Lower leg skin (tissue), 4 donors: ENCODE measurements at regions not wholly inside any gene's neighbourhood (a gene's known extent, or its start where the extent isn't known, plus 50 kb on each side); places are given as distances from the start of the nearest gene placed in this dataset.
"Not testable (repeated sequence)": the region's sequence is repeated elsewhere in the genome, so short reads cannot be mapped to it uniquely, and the experiment has no call there.

Source experiments
- DNase-seq, 2 donors: peaks; one replicate each; pipeline ENCODE4 v3.0.0-alpha.2; 2019; ENCODE audit warnings: low spot score in 2 of 2
- H3K4me3 ChIP-seq: fragments of 200-600 bp; sonication (generic); 2 replicates; pipeline ENCODE4 v1.5.1; 2017; ENCODE audit warnings: mild to moderate bottlenecking, low read depth; ENCODE audit not compliant: poor library complexity, severe bottlenecking
- CTCF ChIP-seq, 3 donors: fragments of 450-650 bp; IDR thresholded peaks; one replicate each; pipeline ENCODE4 v1.5.1; 2016; ENCODE audit warnings: antibody characterized with exemption in 3 of 3, mild to moderate bottlenecking in 3 of 3, moderate library complexity in 2 of 3
- POLR2A ChIP-seq, 2 donors: fragments of 450-650 bp; IDR thresholded peaks; one replicate each; pipeline ENCODE4 v1.6.1; 2016 to 2017; ENCODE audit warnings: antibody characterized with exemption in 2 of 2, mild to moderate bottlenecking in 1 of 2, moderate library complexity in 1 of 2
- WGBS, 2 donors: methylation state at CpG; one replicate each; pipeline ENCODE4 v1.1.5; 2018; 5-methylcytosine and 5-hydroxymethylcytosine counted together
- intact Hi-C: fragments of 100-400 bp; cut with DNase I; formaldehyde crosslinking; loops from one replicate; pipeline ENCODE4 v1.15.0; 2023; ENCODE audit warnings: low total_unique reads

DNA sequence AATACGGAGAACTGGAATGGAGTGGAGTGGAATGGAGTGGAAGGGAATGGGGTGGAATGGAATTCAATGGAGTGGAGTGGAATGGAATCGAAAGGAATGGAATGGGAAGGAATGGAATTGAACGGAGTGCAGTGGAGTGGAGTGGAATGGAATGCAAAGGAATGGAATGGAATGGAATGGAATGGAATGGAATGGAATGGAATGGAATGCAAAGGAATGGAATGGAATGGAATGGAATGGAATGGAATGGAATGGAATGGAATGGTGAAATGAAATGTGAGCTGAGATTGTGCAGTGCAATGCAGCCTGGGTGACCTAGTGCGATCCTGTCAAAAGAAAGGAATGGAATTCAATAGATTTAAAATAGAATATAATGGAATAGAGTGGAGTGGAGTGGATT is 357.3 kb upstream of the WSB1 start:
- DNase-seq, intact Hi-C loops: not testable (repeated sequence)

DNA sequence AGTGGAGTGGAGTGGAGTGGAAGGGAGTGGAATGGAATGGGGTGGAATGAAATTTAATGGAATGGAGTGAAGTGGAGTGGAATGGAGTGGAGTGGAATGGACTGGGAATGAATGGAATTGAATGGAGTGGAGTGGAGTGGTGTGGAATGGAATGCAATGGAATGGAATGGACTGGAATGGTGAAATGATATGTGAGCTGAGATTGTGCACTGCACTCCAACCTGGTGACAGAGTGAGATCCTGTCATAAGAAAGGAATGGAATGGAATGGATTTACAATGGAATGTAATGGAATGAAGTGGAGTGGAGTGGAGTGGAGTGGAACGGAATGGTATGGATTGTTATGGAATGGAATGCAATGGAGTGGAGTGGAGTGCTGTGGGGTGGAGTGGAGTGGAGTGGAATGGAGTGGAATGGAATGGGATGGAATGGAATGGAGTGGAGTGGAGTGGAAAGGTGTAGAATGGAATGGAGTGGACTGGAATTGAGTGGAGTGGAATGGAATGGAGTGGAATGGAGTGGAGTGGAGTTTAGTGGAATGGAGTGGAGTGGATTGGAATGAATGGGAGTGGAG is 356.1 kb upstream of the WSB1 start:
- DNase-seq, H3K4me3 ChIP-seq, intact Hi-C loops: not testable (repeated sequence)
- WGBS, 2 donors = 12 to 30% methylated on average over 1 of the region's 1 CpG

More for the DNA sequence above, 357.3 kb upstream of the WSB1 start:
- WGBS, 2 donors = 78% methylated on average over 4 of the region's 4 CpGs
- not testable (repeated sequence) for H3K4me3 ChIP-seq

DNA sequence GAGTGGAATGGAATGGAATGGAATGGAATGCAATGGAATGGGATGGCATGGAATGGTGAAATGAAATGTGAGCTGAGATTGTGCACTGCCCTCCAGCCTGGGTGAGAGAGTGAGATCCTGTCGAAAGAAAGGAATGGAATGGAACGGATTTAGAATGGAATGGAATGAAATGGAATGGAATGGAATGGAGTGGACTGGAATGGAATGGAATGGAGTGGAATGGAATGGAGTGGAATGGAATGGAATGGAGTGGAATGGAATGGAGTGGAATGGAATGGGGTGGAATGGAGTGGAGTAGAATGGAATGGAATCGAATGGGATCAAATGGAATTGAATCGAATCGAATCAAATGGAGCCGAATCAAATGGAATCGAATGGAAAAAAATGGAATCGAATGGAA is 354.2 kb upstream of the WSB1 start:
- intact Hi-C loops, H3K4me3 ChIP-seq, DNase-seq: not testable (repeated sequence)
- WGBS, 2 donors = 75 to 84% methylated on average over 8 of the region's 8 CpGs

DNA sequence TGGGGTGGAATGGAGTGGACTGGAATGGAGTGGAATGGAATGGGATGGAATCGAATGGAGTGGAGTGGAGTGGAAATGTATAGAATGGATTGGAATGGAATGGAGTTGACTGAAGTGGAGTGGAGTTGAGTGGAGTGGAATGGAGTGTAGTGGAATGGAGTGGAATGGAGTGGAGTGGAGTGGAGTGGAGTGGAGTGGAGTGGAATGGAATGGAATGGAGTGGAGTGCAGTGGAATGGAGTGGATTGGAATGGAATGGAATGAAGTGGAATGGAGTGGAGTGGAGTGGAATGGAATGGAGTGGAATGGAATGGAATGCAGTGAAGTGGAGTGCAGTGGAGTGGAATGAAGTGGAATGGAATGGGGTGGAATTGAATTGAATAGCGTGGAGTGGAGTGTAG is 353.3 kb upstream of the WSB1 start:
- intact Hi-C loops, DNase-seq, H3K4me3 ChIP-seq: not testable (repeated sequence)
- WGBS, 2 donors = 42 to 44% methylated on average over 2 of the region's 2 CpGs

DNA sequence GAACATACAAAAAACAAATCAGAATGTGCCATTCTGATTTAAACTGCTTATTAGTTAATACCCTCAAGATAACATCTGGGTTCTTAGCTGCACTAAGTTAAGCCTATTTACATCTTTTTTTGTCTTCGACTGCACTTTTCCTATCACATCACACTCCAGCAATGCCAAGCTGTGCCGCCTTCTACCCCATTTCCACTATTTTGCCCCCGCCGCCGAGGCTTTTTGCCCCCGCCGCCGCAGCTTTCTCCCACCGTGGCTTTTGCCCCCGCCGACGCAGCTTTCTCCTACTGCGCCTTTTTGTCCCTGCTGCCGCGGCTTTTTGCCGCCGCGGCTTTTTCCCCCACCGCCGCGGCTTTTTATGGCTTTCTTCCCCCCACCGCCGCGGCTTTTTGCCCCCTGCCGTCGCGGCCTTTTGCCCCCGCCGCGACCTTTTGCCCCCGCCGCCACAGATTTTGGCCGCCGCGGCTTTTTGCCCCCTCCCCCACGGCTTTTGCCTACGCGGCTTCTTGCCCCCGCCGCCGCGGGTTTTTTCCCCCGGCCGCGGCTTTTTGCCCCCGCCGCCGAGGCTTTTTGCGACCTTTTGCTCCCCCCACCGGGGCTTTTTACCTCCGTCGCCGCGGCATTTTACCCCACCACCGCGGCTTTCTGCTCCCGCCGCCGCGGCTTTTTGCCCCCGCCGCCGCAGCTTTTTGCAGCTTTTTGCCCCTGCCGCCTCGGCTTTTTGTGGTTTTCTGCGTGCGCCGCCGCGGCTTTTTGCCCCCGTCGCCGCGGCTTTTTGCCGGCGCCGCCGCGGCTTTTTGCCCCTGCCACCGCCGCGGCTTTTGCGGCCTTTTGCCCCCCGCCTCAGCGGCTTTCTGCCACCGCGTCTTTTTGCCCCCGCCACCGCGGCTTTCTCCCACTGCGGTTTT is 331.4 kb upstream of the WSB1 start:
- H3K4me3 ChIP-seq = no peak overlapping the region
- TF ChIP-seq CTCF (IDR thresholded peaks at IDR 0.05) (no peak), POLR2A (IDR thresholded peaks at IDR 0.05) (no peak)
- 32 to 45% methylated on average over 87 to 88 of the region's 91 CpGs for WGBS, 2 donors
- intact Hi-C loops = no loop called here
- no peak for DNase-seq

DNA sequence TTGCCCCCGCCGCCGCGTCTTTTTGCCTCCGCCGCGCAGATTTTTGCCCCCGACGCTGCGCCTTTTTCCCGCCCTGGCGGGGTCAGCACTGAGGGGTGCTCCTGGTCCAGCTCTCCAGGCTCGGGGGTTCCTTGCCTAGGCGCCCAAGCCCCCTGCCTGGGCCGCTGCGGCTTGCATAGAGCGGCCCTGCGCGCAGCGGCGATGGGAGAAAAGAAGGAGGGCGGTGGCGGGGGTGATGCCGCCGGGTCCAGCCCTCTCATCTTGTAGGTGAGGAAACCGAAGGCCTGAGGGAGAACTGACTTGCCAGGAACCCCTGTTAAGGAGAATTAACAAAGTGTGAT is 330.8 kb upstream of the WSB1 start:
- 39 to 47% methylated on average over 25 to 26 of the region's 26 CpGs for WGBS, 2 donors
- DNase-seq = no peak
- H3K4me3 ChIP-seq = no peak overlapping the region
- TF ChIP-seq CTCF (IDR thresholded peaks at IDR 0.05) (no peak), POLR2A (IDR thresholded peaks at IDR 0.05) (no peak)
- intact Hi-C loops = no loop called here

DNA sequence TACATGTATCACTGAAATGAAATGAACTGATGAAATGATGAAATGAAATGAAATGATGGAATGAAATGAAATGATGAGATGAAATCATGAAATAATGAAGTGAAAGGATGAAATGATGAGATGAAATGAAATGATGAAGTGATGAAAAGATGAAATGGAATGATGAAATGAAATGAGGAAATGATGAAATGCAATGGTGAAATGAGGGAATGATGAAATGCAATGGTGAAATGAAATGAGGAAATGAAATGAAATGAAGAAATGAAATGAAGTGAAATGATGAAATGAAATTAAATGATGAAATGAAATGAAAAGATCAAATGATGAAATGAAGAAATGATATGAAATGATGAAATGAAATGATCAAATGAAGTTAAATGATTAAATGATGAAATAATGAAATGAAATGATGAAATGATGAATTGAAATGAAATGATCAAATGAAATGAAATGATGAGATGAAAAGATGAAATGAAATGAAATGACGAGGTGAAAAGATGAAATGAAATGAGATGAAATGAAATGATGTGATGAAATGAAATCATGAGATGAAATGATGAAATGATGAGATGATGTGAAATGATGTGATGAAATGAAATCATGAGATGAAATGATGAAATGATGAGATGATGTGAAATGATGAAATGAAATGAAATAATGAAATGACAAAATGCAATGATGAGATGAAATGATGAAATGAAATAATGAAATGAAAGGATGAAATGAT is 327.9 kb upstream of the WSB1 start:
- 61 to 71% methylated on average over 1 of the region's 1 CpG for WGBS, 2 donors
- intact Hi-C loops, H3K4me3 ChIP-seq, DNase-seq: not testable (repeated sequence)

- WGBS, 2 donors = 53 to 58% methylated on average over 2 of the region's 2 CpGs
- DNase-seq, H3K4me3 ChIP-seq, intact Hi-C loops: not testable (repeated sequence)
Observed at GRCh38 chr17:26966625-26967179, 327.2 kb upstream of the WSB1 start.

- DNase-seq, intact Hi-C loops, H3K4me3 ChIP-seq: not testable (repeated sequence)
- 89 to 93% methylated on average over 22 to 30 of the region's 30 CpGs for WGBS, 2 donors
Observed at GRCh38 chr17:26981845-26982425, 312.0 kb upstream of the WSB1 start.

DNA sequence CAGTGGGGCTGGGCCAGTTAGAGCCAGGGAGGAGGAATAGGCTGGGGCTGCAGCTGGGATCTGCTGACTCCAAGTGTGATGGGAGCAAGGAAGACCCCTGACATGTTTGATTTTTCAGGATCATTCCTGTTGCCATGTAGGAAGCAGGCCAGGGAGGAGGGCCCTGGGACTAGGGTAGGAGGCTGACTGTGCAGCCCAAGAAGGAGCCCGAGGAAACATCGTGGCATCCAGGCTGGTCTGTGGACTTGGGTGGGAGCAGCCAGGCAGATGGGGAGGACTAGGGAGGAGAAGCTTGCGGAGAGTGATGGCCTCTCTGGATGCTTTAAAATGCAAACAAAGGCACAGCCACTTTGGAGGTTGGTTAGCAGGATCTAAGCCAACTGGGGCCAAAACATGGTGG is 311.4 kb upstream of the WSB1 start:
- WGBS, 2 donors = 84 to 86% methylated on average over 3 of the region's 3 CpGs
- intact Hi-C loops, H3K4me3 ChIP-seq, DNase-seq: not testable (repeated sequence)

- DNase-seq, H3K4me3 ChIP-seq, intact Hi-C loops: not testable (repeated sequence)
- WGBS, 2 donors = 65 to 88% methylated on average over 3 of the region's 3 CpGs
Observed at GRCh38 chr17:26987851-26988250, 306.1 kb upstream of the WSB1 start.

- WGBS, 2 donors = 80 to 84% methylated on average over 6 of the region's 6 CpGs
- H3K4me3 ChIP-seq, DNase-seq, intact Hi-C loops: not testable (repeated sequence)
Observed at GRCh38 chr17:26994648-26995047, 299.3 kb upstream of the WSB1 start.
